DMS114 treated with DMSO at 0.1 percent for 48 hours (cell line): ENCODE measurements at regions not wholly inside any gene's neighbourhood (a gene's known extent, or its start where the extent isn't known, plus 50 kb on each side); places are given as distances from the start of the nearest gene placed in this dataset.

Source experiments
- DNase-seq: peaks from one replicate; lab custom pipeline; 2025; ENCODE audit not compliant: unreplicated experiment; lab: John Stamatoyannopoulos, UW

GRCh38 chr12:58566599-58566998, 353.7 kb downstream of the LRIG3 start:
- DNase-seq, result no peak

- DNase-seq, result no peak
Observed at GRCh38 chr12:58567189-58567588, 353.1 kb downstream of the LRIG3 start.

GRCh38 chr12:58570411-58570810, 349.9 kb downstream of the LRIG3 start:
- DNase-seq, result no peak

GRCh38 chr12:58575256-58575655, 345.0 kb downstream of the LRIG3 start:
- DNase-seq, result no peak

GRCh38 chr12:58576081-58576480, 344.2 kb downstream of the LRIG3 start:
- no peak for DNase-seq

GRCh38 chr12:58576916-58577315, 343.4 kb downstream of the LRIG3 start:
- no peak for DNase-seq

GRCh38 chr12:58580095-58580494, 340.2 kb downstream of the LRIG3 start:
- no peak for DNase-seq

GRCh38 chr12:58583529-58583928, 336.8 kb downstream of the LRIG3 start:
- no peak for DNase-seq

GRCh38 chr12:58583940-58584339, 336.4 kb downstream of the LRIG3 start:
- no peak for DNase-seq

GRCh38 chr12:58584880-58585279, 335.4 kb downstream of the LRIG3 start:
- no peak for DNase-seq

GRCh38 chr12:58586762-58587161, 333.5 kb downstream of the LRIG3 start:
- no peak for DNase-seq

GRCh38 chr12:58588770-58589169, 331.5 kb downstream of the LRIG3 start:
- DNase-seq, result no peak

- no peak for DNase-seq
Observed at GRCh38 chr12:58592475-58593207, 327.7 kb downstream of the LRIG3 start.

GRCh38 chr12:58593557-58594304, 326.6 kb downstream of the LRIG3 start:
- DNase-seq, result no peak

GRCh38 chr12:58596381-58596780, 323.9 kb downstream of the LRIG3 start:
- no peak for DNase-seq

- no peak for DNase-seq
Observed at GRCh38 chr12:58601529-58601928, 318.8 kb downstream of the LRIG3 start.

- no peak for DNase-seq
Observed at GRCh38 chr12:58602179-58602578, 318.1 kb downstream of the LRIG3 start.

- no peak for DNase-seq
Observed at GRCh38 chr12:58602736-58603135, 317.6 kb downstream of the LRIG3 start.

GRCh38 chr12:58607805-58608204, 312.5 kb downstream of the LRIG3 start:
- DNase-seq, result no peak

GRCh38 chr12:58608711-58609110, 311.6 kb downstream of the LRIG3 start:
- no peak for DNase-seq

GRCh38 chr12:58615047-58615446, 305.3 kb downstream of the LRIG3 start:
- no peak for DNase-seq

- DNase-seq, result no peak
Observed at GRCh38 chr12:58615576-58615975, 304.7 kb downstream of the LRIG3 start.

GRCh38 chr12:58616618-58617017, 303.7 kb downstream of the LRIG3 start:
- DNase-seq, result no peak
